B cell (primary cell): ENCODE measurements at regions not wholly inside any gene's neighbourhood (a gene's known extent, or its start where the extent isn't known, plus 50 kb on each side); places are given as distances from the start of the nearest gene placed in this dataset.

Source experiments
- ATAC-seq: fragments of 200-7000 bp; cut with Tn5 transposase; one replicate; pipeline ENCODE4 v1.10.0; 2021; ENCODE audit warnings: low read depth, mild to moderate bottlenecking, moderate number of reproducible peaks, moderate library complexity
- CTCF ChIA-PET: fragments of 350-600 bp; sonication (Branson Sonifier 250); formaldehyde crosslinking; loops from one replicate; lab custom pipeline; 2021; ENCODE audit warnings: antibody characterized with exemption, inconsistent platforms; lab: Charles Lee
- POLR2A ChIA-PET: fragments of 350-600 bp; sonication (Branson Sonifier 250); formaldehyde crosslinking; loops from one replicate; lab custom pipeline; 2021; ENCODE audit warnings: antibody characterized with exemption; lab: Charles Lee
- DNase-seq: peaks from one replicate; pipeline ENCODE4 v3.0.0; 2013
- H2AFZ ChIP-seq: 2 replicates; pipeline ENCODE4 v1.6.1; 2012; ENCODE audit warnings: mild to moderate bottlenecking, low read depth, low read length; ENCODE audit not compliant: insufficient read depth, poor library complexity, severe bottlenecking
- H3K27ac ChIP-seq, 2 donors: 1 replicate in 1 of 2; 2 replicates in 1 of 2; pipeline ENCODE4 v1.5.1; 2012 to 2013; ENCODE audit warnings: low read length in 2 of 2, mild to moderate bottlenecking in 2 of 2, moderate library complexity in 1 of 2
- H3K27me3 ChIP-seq, 4 experiments: fragments of 200-600 bp in 1 of 4; sonication (generic) in 1 of 4; replicated peaks in 1 of 4; 1 replicate in 2 of 4; 2 replicates in 2 of 4; pipeline versions ENCODE4 v1.6.1 to v1.7.0; 2013 to 2016; ENCODE audit warnings: low read length in 3 of 4, mild to moderate bottlenecking in 2 of 4, mixed read lengths in 1 of 4, moderate library complexity in 1 of 4; ENCODE audit not compliant: insufficient read depth in 4 of 4, control insufficient read depth in 3 of 4; ENCODE audit errors: control extremely low read depth in 1 of 4
- H3K36me3 ChIP-seq, 2 experiments: replicated peaks in 1 of 2; 1 replicate in 1 of 2; 2 replicates in 1 of 2; pipeline versions ENCODE4 v1.6.1 to v1.7.1; 2013; ENCODE audit warnings: low read length in 1 of 2; ENCODE audit not compliant: insufficient read depth in 2 of 2, control insufficient read depth in 1 of 2; ENCODE audit errors: control extremely low read depth in 1 of 2, extremely low read depth in 1 of 2
- H3K4me1 ChIP-seq, 2 donors: fragments of 200-600 bp in 1 of 2; sonication (generic) in 1 of 2; 1 replicate in 1 of 2; 2 replicates in 1 of 2; pipeline versions ENCODE4 v1.5.1 to v1.6.1; 2013 to 2017; ENCODE audit warnings: low read length in 2 of 2; ENCODE audit not compliant: control insufficient read depth in 2 of 2, insufficient read depth in 2 of 2
- H3K4me2 ChIP-seq: replicated peaks from 2 replicates; pipeline ENCODE3; 2012; ENCODE audit warnings: mild to moderate bottlenecking, low read depth, low read length; ENCODE audit not compliant: poor library complexity, severe bottlenecking
- H3K4me3 ChIP-seq, 5 experiments: fragments of 200-600 bp in 1 of 5; sonication (generic) in 1 of 5; 1 replicate in 3 of 5; 2 replicates in 2 of 5; pipeline versions ENCODE4 v1.5.1 to v1.7.0; 2011 to 2016; ENCODE audit warnings: low read length in 4 of 5, mild to moderate bottlenecking in 4 of 5, low read depth in 2 of 5, control low read depth in 1 of 5, moderate library complexity in 1 of 5; ENCODE audit not compliant: insufficient read depth in 1 of 5; ENCODE audit errors: control extremely low read depth in 1 of 5, extremely low read depth in 1 of 5
- H3K79me2 ChIP-seq: fragments of 200-600 bp; sonication (generic); one replicate; pipeline ENCODE4 v1.6.0; 2016; ENCODE audit warnings: low read length; ENCODE audit not compliant: control insufficient read depth, insufficient read depth
- H3K9ac ChIP-seq: fragments of 200-600 bp; sonication (generic); 2 replicates; pipeline ENCODE4 v1.6.1; 2017; ENCODE audit warnings: mild to moderate bottlenecking, low read length, moderate library complexity
- H3K9me3 ChIP-seq, 3 donors: one replicate each; pipeline versions ENCODE4 v1.6.1 to v1.7.1; 2013; ENCODE audit warnings: low read length in 2 of 3; ENCODE audit not compliant: control insufficient read depth in 2 of 3, insufficient read depth in 1 of 3; ENCODE audit errors: control extremely low read depth in 1 of 3
- H4K20me1 ChIP-seq: 2 replicates; pipeline ENCODE4 v1.6.0; 2012; ENCODE audit warnings: mild to moderate bottlenecking, low read length; ENCODE audit not compliant: insufficient read depth, control insufficient read depth, poor library complexity, severe bottlenecking
- H3K27ac Mint-ChIP-seq: one replicate; pipeline ENCODE4 v1.8.0; 2021; ENCODE audit warnings: mixed read lengths
- H3K27me3 Mint-ChIP-seq: one replicate; pipeline ENCODE4 v1.8.0; 2021; ENCODE audit warnings: mixed read lengths
- H3K4me1 Mint-ChIP-seq: one replicate; pipeline ENCODE4 v1.8.0; 2021; ENCODE audit warnings: mixed read lengths
- H3K4me3 Mint-ChIP-seq: one replicate; pipeline ENCODE4 v1.8.0; 2021; ENCODE audit warnings: mixed read lengths
- H3K9me3 Mint-ChIP-seq: one replicate; pipeline ENCODE4 v1.8.0; 2022; ENCODE audit warnings: mixed read lengths; ENCODE audit not compliant: insufficient read depth
- EZH2 ChIP-seq: IDR thresholded peaks from 2 replicates; pipeline ENCODE4 v1.6.1; 2012; ENCODE audit warnings: borderline replicate concordance, low read depth, mild to moderate bottlenecking, moderate library complexity, low read length; ENCODE audit not compliant: insufficient read depth, poor library complexity, severe bottlenecking
- WGBS: methylation state at CpG from one replicate; pipeline ENCODE4 v1.1.5; 2013; ENCODE audit warnings: missing lambda C conversion rate; ENCODE audit not compliant: insufficient coverage; 5-methylcytosine and 5-hydroxymethylcytosine counted together
- intact Hi-C: fragments of 100-400 bp; cut with micrococcal nuclease; formaldehyde crosslinking; loops from one replicate; pipeline ENCODE4 v1.10.0; 2022
- TF ChIP-seq, protein P1 (sequence below): fragments of 200-600 bp; IDR thresholded peaks from one replicate; pipeline ENCODE4 v1.8.0; 2022; ENCODE audit warnings: antibody characterized with exemption, mild to moderate bottlenecking

GRCh38 chr16:6149031-6149430, 1051.4 kb upstream of the EEF2KMT start:
- H3K4me1 ChIP-seq = no peaks in the 10 kb centered on the region
- no peaks in the 10 kb centered on the region for H3K36me3 ChIP-seq
- Mint-ChIP-seq H3K4me3 (no peak overlapping the region), H3K27me3 (no peaks in the 10 kb centered on the region), H3K9me3 (peaks cover 5% of the 10 kb centered on the region), H3K27ac (no peak overlapping the region), H3K4me1 (no peaks in the 10 kb centered on the region)
- no peak overlapping the region for H3K4me3 ChIP-seq
- TF ChIP-seq, protein P1, sequence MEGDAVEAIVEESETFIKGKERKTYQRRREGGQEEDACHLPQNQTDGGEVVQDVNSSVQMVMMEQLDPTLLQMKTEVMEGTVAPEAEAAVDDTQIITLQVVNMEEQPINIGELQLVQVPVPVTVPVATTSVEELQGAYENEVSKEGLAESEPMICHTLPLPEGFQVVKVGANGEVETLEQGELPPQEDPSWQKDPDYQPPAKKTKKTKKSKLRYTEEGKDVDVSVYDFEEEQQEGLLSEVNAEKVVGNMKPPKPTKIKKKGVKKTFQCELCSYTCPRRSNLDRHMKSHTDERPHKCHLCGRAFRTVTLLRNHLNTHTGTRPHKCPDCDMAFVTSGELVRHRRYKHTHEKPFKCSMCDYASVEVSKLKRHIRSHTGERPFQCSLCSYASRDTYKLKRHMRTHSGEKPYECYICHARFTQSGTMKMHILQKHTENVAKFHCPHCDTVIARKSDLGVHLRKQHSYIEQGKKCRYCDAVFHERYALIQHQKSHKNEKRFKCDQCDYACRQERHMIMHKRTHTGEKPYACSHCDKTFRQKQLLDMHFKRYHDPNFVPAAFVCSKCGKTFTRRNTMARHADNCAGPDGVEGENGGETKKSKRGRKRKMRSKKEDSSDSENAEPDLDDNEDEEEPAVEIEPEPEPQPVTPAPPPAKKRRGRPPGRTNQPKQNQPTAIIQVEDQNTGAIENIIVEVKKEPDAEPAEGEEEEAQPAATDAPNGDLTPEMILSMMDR = no peak
- TF ChIP-seq EZH2 = no peak
- no peaks in the 10 kb centered on the region for H3K79me2 ChIP-seq
- H3K9ac ChIP-seq = no peak overlapping the region
- intact Hi-C loops = no loop called here
- H4K20me1 ChIP-seq = no peaks in the 10 kb centered on the region
- ChIA-PET CTCF (no interaction called here), POLR2A (no interaction called here)
- 75% methylated on average over 4 of the region's 10 CpGs for WGBS
- ATAC-seq (no peak), DNase-seq (no peak)
- no peak overlapping the region for H3K27ac ChIP-seq
- no peak overlapping the region for H3K4me2 ChIP-seq
- H3K27me3 ChIP-seq = no peaks in the 10 kb centered on the region
- H2AFZ ChIP-seq = no peak overlapping the region
- H3K9me3 ChIP-seq = peaks cover 0 to 7% (median 3%) of the 10 kb centered on the region in 3 donors

GRCh38 chr16:6148361-6148760, 1050.8 kb upstream of the EEF2KMT start:
- Mint-ChIP-seq H3K27ac (no peak overlapping the region), H3K27me3 (no peaks in the 10 kb centered on the region), H3K4me3 (no peak overlapping the region), H3K4me1 (no peaks in the 10 kb centered on the region), H3K9me3 (peaks cover 5% of the 10 kb centered on the region)
- H3K9ac ChIP-seq = no peak overlapping the region
- H3K27ac ChIP-seq = no peak overlapping the region
- WGBS = 83% methylated on average over 1 of the region's 2 CpGs
- H3K9me3 ChIP-seq = peaks cover 0 to 7% (median 3%) of the 10 kb centered on the region in 3 donors
- ChIA-PET POLR2A (no interaction called here), CTCF (no interaction called here)
- ATAC-seq (no peak), DNase-seq (no peak)
- H2AFZ ChIP-seq = no peak overlapping the region
- no peaks in the 10 kb centered on the region for H3K27me3 ChIP-seq
- no peaks in the 10 kb centered on the region for H3K4me1 ChIP-seq
- no peaks in the 10 kb centered on the region for H4K20me1 ChIP-seq
- H3K79me2 ChIP-seq = no peaks in the 10 kb centered on the region
- TF ChIP-seq EZH2 = no peak
- TF ChIP-seq, protein P1 = no peak
- no peak overlapping the region for H3K4me3 ChIP-seq
- intact Hi-C loops = no loop called here
- H3K36me3 ChIP-seq = no peaks in the 10 kb centered on the region
- no peak overlapping the region for H3K4me2 ChIP-seq
